ENCODE measurements at regions not wholly inside any gene's neighbourhood (a gene's known extent, or its start where the extent isn't known, plus 50 kb on each side); places are given as distances from the start of the nearest gene placed in this dataset.

DNA sequence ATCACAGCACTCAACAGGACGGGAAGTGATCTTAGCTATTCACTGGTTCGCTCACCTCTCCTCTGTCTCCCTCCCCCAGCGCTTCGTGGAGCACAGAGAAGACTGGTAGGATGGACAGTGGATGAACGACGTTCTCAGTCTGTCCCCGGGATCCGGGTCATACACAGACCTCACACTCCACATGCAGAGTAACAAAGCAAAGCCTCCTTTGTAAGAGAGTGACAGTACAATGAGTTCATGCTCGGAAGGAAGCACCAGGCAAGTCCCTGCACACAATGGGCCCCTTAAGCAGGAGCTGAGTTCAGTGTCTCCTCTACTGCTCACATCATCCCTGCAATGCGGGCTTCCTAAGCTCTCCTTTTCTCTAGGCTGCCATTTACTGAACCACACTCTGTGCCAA is 356.9 kb downstream of the C16orf95 start:
- TF ChIP-seq, protein P1, sequence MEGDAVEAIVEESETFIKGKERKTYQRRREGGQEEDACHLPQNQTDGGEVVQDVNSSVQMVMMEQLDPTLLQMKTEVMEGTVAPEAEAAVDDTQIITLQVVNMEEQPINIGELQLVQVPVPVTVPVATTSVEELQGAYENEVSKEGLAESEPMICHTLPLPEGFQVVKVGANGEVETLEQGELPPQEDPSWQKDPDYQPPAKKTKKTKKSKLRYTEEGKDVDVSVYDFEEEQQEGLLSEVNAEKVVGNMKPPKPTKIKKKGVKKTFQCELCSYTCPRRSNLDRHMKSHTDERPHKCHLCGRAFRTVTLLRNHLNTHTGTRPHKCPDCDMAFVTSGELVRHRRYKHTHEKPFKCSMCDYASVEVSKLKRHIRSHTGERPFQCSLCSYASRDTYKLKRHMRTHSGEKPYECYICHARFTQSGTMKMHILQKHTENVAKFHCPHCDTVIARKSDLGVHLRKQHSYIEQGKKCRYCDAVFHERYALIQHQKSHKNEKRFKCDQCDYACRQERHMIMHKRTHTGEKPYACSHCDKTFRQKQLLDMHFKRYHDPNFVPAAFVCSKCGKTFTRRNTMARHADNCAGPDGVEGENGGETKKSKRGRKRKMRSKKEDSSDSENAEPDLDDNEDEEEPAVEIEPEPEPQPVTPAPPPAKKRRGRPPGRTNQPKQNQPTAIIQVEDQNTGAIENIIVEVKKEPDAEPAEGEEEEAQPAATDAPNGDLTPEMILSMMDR (conservative IDR thresholded peaks at IDR 0.05 in 1 of 2, IDR thresholded peaks at IDR 0.05 in 1 of 2; ENCODE audit: low read depth in 1 of 2, low read length in 2 of 2) = no peak
- TF ChIP-seq EZH2 (IDR thresholded peaks at IDR 0.05; ENCODE audit: low read length, missing control alignments) = no peak
